GM12878 (cell line): ENCODE measurements at regions not wholly inside any gene's neighbourhood (a gene's known extent, or its start where the extent isn't known, plus 50 kb on each side); places are given as distances from the start of the nearest gene placed in this dataset.

Experiments used
- ATAC-seq: fragments of 200-7000 bp; cut with Tn5 transposase; 3 replicates; pipeline ENCODE4 v1.9.1; 2020; ENCODE audit warnings: mild to moderate bottlenecking, moderate library complexity
- BruUV-seq: library from RNA; stranded (reverse); fragments of 400-500 nt; replicated peaks from 2 replicates; lab custom pipeline; 2021; lab: Mats Ljungman, UMichigan
- CTCF ChIA-PET: fragments of 300-600 bp; sonication (Branson Sonifier 250); formaldehyde crosslinking; extraction: SDS; loops from one replicate; lab custom pipeline; 2021; ENCODE audit warnings: inconsistent platforms; lab: Yijun Ruan, JAX
- POLR2A ChIA-PET: fragments of 350-600 bp; formaldehyde crosslinking; extraction: SDS; loops from one replicate; lab custom pipeline; 2021; ENCODE audit warnings: inconsistent platforms; lab: Charles Lee
- RAD21 ChIA-PET: fragments of 300-600 bp; sonication (Branson Sonifier 250); formaldehyde crosslinking; loops from one replicate; lab custom pipeline; 2023; ENCODE audit warnings: antibody characterized with exemption; ENCODE audit not compliant: unreplicated experiment; lab: Charles Lee
- SMC1A ChIA-PET: fragments of 300-600 bp; sonication (Branson Sonifier 250); formaldehyde crosslinking; loops from one replicate; lab custom pipeline; 2023; ENCODE audit not compliant: unreplicated experiment, uncharacterized antibody; lab: Charles Lee
- DNase-seq: peaks from one replicate; pipeline ENCODE4 v3.0.0-alpha.2; 2011; ENCODE audit warnings: low read depth, low spot score
- FAIRE-seq: peaks from 3 replicates; lab custom pipeline; 2011; peaks lifted over from hg19 to GRCh38; lab: Jason Lieb, UNC
- H2AFZ ChIP-seq: 2 replicates; pipeline ENCODE4 v1.6.0; 2011; ENCODE audit warnings: low read depth, low read length, control low read depth; ENCODE audit not compliant: control insufficient read depth
- H3K27ac ChIP-seq: 2 replicates; pipeline ENCODE4 v1.5.1; 2011; ENCODE audit warnings: control low read depth; ENCODE audit not compliant: control insufficient read depth, insufficient read depth
- H3K27me3 ChIP-seq, 2 experiments: replicated peaks in 1 of 2; 2 replicates each; pipeline versions ENCODE4 v1.6.0 to v1.6.1; 2011; ENCODE audit warnings: low read length in 1 of 2; ENCODE audit not compliant: control insufficient read depth in 2 of 2, insufficient read depth in 2 of 2
- H3K36me3 ChIP-seq, 2 experiments: 2 replicates each; pipeline ENCODE4 v1.5.1; 2011; ENCODE audit warnings: low read length in 1 of 2; ENCODE audit not compliant: control insufficient read depth in 2 of 2, insufficient read depth in 2 of 2
- H3K4me1 ChIP-seq: 2 replicates; pipeline ENCODE4 v1.6.1; 2011; ENCODE audit warnings: mild to moderate bottlenecking, low read length, moderate library complexity, mixed read lengths; ENCODE audit not compliant: control insufficient read depth, insufficient read depth
- H3K4me2 ChIP-seq: 2 replicates; pipeline ENCODE4 v1.6.0; 2011; ENCODE audit warnings: control low read depth; ENCODE audit not compliant: control insufficient read depth, insufficient read depth
- H3K4me3 ChIP-seq: fragments of 200-600 bp; sonication (generic); 2 replicates; pipeline ENCODE4 v1.5.1; 2016
- H3K79me2 ChIP-seq: 2 replicates; pipeline ENCODE4 v1.6.0; 2011; ENCODE audit warnings: low read length; ENCODE audit not compliant: control insufficient read depth, insufficient read depth
- H3K9ac ChIP-seq: 2 replicates; pipeline ENCODE4 v1.8.0; 2011; ENCODE audit warnings: low read length, control low read depth, mixed read lengths; ENCODE audit not compliant: control insufficient read depth, insufficient read depth
- H3K9me3 ChIP-seq: replicated peaks from 3 replicates; pipeline ENCODE4 v1.5.1; 2011; ENCODE audit warnings: mild to moderate bottlenecking, low read length; ENCODE audit not compliant: control insufficient read depth, insufficient read depth
- H4K20me1 ChIP-seq: 2 replicates; pipeline ENCODE4 v1.6.0; 2011; ENCODE audit not compliant: control insufficient read depth, insufficient read depth
- CBFB ChIP-seq: IDR thresholded peaks from 2 replicates; pipeline ENCODE4 v1.6.1; 2016; ENCODE audit warnings: antibody characterized with exemption, low read depth
- CBX5 ChIP-seq: sonication (generic); IDR thresholded peaks from 2 replicates; pipeline ENCODE4 v1.6.1; 2016; ENCODE audit warnings: low read depth, moderate library complexity, mild to moderate bottlenecking, inconsistent platforms
- CHD1 ChIP-seq: IDR thresholded peaks from 2 replicates; pipeline ENCODE4 v1.6.1; 2012; ENCODE audit warnings: low read depth, low read length, improper control_type of control experiment
- MYB ChIP-seq: fragments of 150-350 bp; IDR thresholded peaks from 2 replicates; pipeline ENCODE4 v1.6.1; 2014; ENCODE audit warnings: mild to moderate bottlenecking, low read depth, low read length, borderline replicate concordance
- NRF1 ChIP-seq: conservative IDR thresholded peaks from 2 replicates; pipeline ENCODE4 v1.6.1; 2011; ENCODE audit warnings: mild to moderate bottlenecking, low read depth, low read length, improper control_type of control experiment
- PAX5 ChIP-seq: IDR thresholded peaks from 2 replicates; pipeline ENCODE4 v1.6.1; 2011; ENCODE audit warnings: low read depth, low read length, borderline replicate concordance
- POLR2AphosphoS2 ChIP-seq: IDR thresholded peaks from 2 replicates; pipeline ENCODE4 v1.6.1; 2011; ENCODE audit warnings: low read depth, mild to moderate bottlenecking, low read length, improper control_type of control experiment, moderate library complexity
- STAT3 ChIP-seq: IDR thresholded peaks from 2 replicates; pipeline ENCODE4 v1.6.1; 2011; ENCODE audit warnings: low read depth, low read length, improper control_type of control experiment
- ZNF217 ChIP-seq: fragments of 450-650 bp; IDR thresholded peaks from 2 replicates; pipeline ENCODE4 v1.6.1; 2017; ENCODE audit warnings: antibody characterized with exemption, mild to moderate bottlenecking
- ZNF274 ChIP-seq: IDR thresholded peaks from one replicate; pipeline ENCODE4 v1.8.0; 2011; ENCODE audit not compliant: insufficient read length, insufficient read depth
- in situ Hi-C: fragments of 300-500 bp; cut with MboI; formaldehyde crosslinking; loops from 9 replicates; pipeline ENCODE4 v1.14.3; 2018; ENCODE audit warnings: mixed read lengths
- intact Hi-C: fragments of 100-400 bp; cut with micrococcal nuclease; formaldehyde crosslinking; loops from one replicate; pipeline ENCODE4 v1.14.2; 2022; ENCODE audit not compliant: unreplicated experiment
- TF ChIP-seq, protein P1 (sequence below): fragments of 450-650 bp; IDR thresholded peaks from 2 replicates; pipeline ENCODE4 v1.6.1; 2017; ENCODE audit warnings: mild to moderate bottlenecking, low read depth, inconsistent platforms; ENCODE audit not compliant: poor library complexity, severe bottlenecking
- TF ChIP-seq, protein P2 (sequence below), 3 experiments: IDR thresholded peaks in 2 of 3; conservative IDR thresholded peaks in 1 of 3; 2 replicates each; pipeline ENCODE4 v1.5.1; 2011; ENCODE audit warnings: low read depth in 3 of 3, low read length in 3 of 3, mild to moderate bottlenecking in 3 of 3, control low read depth in 2 of 3, moderate library complexity in 2 of 3, inconsistent platforms in 1 of 3, mixed read lengths in 1 of 3; ENCODE audit not compliant: control insufficient read depth in 2 of 3, insufficient read depth in 1 of 3; ENCODE audit errors: extremely low read depth in 1 of 3
- TF ChIP-seq, protein P3 (sequence below): IDR thresholded peaks from 2 replicates; pipeline ENCODE4 v1.6.1; 2011; ENCODE audit warnings: borderline replicate concordance, low read depth, mild to moderate bottlenecking, moderate library complexity, mixed read lengths, low read length; ENCODE audit not compliant: insufficient read depth; ENCODE audit errors: extremely low read length
- TF ChIP-seq, protein P4 (sequence below): IDR thresholded peaks from 2 replicates; pipeline ENCODE4 v1.6.1; 2011; ENCODE audit warnings: mild to moderate bottlenecking, low read depth, low read length, moderate library complexity; ENCODE audit not compliant: insufficient replicate concordance
- TF ChIP-seq, protein P5 (sequence below): fragments of 450-650 bp; conservative IDR thresholded peaks from 2 replicates; pipeline ENCODE4 v1.6.1; 2017; ENCODE audit warnings: mild to moderate bottlenecking, moderate library complexity

DNA sequence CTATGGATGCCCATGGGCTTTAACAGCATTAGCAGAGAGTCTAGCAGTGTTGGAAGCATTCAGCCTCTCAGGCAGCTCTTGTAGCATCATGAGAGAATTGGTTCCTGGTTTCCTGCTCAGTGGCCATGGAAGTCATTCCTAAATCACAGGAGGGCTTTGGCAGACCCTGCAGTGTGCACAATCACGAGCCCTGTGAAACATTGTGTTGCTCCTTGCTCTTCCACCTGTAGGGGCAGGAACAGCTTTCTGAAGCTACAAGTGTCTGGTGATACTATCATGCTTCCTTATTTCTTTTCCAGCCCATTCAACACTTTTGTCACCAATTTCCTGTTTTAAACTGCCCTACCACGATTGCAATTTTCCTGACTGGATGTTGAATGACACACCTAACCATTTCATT lies 402.2 kb upstream of the USP15 start (continued):
- TF ChIP-seq, protein P1, sequence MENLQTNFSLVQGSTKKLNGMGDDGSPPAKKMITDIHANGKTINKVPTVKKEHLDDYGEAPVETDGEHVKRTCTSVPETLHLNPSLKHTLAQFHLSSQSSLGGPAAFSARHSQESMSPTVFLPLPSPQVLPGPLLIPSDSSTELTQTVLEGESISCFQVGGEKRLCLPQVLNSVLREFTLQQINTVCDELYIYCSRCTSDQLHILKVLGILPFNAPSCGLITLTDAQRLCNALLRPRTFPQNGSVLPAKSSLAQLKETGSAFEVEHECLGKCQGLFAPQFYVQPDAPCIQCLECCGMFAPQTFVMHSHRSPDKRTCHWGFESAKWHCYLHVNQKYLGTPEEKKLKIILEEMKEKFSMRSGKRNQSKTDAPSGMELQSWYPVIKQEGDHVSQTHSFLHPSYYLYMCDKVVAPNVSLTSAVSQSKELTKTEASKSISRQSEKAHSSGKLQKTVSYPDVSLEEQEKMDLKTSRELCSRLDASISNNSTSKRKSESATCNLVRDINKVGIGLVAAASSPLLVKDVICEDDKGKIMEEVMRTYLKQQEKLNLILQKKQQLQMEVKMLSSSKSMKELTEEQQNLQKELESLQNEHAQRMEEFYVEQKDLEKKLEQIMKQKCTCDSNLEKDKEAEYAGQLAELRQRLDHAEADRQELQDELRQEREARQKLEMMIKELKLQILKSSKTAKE, result no peak
- TF ChIP-seq CHD1, result no peak
- TF ChIP-seq, protein P2, sequence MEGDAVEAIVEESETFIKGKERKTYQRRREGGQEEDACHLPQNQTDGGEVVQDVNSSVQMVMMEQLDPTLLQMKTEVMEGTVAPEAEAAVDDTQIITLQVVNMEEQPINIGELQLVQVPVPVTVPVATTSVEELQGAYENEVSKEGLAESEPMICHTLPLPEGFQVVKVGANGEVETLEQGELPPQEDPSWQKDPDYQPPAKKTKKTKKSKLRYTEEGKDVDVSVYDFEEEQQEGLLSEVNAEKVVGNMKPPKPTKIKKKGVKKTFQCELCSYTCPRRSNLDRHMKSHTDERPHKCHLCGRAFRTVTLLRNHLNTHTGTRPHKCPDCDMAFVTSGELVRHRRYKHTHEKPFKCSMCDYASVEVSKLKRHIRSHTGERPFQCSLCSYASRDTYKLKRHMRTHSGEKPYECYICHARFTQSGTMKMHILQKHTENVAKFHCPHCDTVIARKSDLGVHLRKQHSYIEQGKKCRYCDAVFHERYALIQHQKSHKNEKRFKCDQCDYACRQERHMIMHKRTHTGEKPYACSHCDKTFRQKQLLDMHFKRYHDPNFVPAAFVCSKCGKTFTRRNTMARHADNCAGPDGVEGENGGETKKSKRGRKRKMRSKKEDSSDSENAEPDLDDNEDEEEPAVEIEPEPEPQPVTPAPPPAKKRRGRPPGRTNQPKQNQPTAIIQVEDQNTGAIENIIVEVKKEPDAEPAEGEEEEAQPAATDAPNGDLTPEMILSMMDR (IDR thresholded peaks at IDR 0.05 in 2 of 3, conservative IDR thresholded peaks at IDR 0.05 in 1 of 3; ENCODE audit: control insufficient read depth in 2 of 3, extremely low read depth in 1 of 3, insufficient read depth in 1 of 3, low read depth in 3 of 3, low read length in 3 of 3), result no peak
- TF ChIP-seq, protein P3, sequence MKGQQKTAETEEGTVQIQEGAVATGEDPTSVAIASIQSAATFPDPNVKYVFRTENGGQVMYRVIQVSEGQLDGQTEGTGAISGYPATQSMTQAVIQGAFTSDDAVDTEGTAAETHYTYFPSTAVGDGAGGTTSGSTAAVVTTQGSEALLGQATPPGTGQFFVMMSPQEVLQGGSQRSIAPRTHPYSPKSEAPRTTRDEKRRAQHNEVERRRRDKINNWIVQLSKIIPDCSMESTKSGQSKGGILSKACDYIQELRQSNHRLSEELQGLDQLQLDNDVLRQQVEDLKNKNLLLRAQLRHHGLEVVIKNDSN, result no peak

DNA sequence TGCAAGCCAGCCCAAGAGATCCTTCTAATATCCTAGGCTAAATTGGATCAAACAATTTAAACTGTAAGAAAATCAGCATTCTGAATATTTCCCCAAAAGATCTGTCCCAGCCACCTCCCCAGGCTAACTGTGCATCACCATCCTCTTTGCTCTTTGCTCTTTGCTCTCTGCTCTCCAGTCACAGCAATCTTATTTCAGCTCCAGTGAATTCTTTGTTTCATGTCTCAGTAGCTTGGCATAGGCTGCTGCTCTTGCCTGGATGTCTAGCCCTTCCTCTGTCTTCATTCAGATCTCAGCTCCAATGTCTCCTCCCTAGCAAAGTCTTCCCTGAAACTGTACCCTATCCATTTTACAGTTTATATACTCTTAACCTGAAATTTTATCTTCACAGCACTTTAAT lies 399.8 kb upstream of the USP15 start:
- ChIA-PET POLR2A (no interaction called here), RAD21 (no interaction called here), SMC1A (no interaction called here), CTCF (no interaction called here)
- Histone ChIP-seq H3K36me3 (no peaks in the 10 kb centered on the region), H3K9ac (no peak overlapping the region), H3K27ac (no peak overlapping the region), H4K20me1 (no peaks in the 10 kb centered on the region), H3K9me3 (no peaks in the 10 kb centered on the region), H2AFZ (no peak overlapping the region), H3K27me3 (no peaks in the 10 kb centered on the region), H3K4me1 (no peaks in the 10 kb centered on the region), H3K4me3 (no peak overlapping the region), H3K4me2 (no peak overlapping the region), H3K79me2 (no peaks in the 10 kb centered on the region)
- ATAC-seq, result no peak
- no peak for DNase-seq
- no peak for FAIRE-seq
- intact Hi-C loops, result no loop called here
- no TSS peak for BruUV-seq
- in situ Hi-C loops, result no loop called here
- TF ChIP-seq CBX5 (no peak), CBFB (no peak), MYB (no peak), POLR2AphosphoS2 (no peak), STAT3 (no peak), ZNF217 (no peak), NRF1 (no peak), ZNF274 (no peak), PAX5 (no peak)
- TF ChIP-seq, protein P4, sequence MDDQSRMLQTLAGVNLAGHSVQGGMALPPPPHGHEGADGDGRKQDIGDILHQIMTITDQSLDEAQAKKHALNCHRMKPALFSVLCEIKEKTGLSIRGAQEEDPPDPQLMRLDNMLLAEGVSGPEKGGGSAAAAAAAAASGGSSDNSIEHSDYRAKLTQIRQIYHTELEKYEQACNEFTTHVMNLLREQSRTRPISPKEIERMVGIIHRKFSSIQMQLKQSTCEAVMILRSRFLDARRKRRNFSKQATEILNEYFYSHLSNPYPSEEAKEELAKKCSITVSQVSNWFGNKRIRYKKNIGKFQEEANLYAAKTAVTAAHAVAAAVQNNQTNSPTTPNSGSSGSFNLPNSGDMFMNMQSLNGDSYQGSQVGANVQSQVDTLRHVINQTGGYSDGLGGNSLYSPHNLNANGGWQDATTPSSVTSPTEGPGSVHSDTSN, result no peak
- TF ChIP-seq, protein P5, sequence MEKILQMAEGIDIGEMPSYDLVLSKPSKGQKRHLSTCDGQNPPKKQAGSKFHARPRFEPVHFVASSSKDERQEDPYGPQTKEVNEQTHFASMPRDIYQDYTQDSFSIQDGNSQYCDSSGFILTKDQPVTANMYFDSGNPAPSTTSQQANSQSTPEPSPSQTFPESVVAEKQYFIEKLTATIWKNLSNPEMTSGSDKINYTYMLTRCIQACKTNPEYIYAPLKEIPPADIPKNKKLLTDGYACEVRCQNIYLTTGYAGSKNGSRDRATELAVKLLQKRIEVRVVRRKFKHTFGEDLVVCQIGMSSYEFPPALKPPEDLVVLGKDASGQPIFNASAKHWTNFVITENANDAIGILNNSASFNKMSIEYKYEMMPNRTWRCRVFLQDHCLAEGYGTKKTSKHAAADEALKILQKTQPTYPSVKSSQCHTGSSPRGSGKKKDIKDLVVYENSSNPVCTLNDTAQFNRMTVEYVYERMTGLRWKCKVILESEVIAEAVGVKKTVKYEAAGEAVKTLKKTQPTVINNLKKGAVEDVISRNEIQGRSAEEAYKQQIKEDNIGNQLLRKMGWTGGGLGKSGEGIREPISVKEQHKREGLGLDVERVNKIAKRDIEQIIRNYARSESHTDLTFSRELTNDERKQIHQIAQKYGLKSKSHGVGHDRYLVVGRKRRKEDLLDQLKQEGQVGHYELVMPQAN, result no peak
